ENCODE measurements at regions not wholly inside any gene's neighbourhood (a gene's known extent, or its start where the extent isn't known, plus 50 kb on each side); places are given as distances from the start of the nearest gene placed in this dataset.

GRCh38 chr10:110408203-110408871 is 89.4 kb upstream of the DUSP5 start:
- H3K27me3 ChIP-seq (ENCODE audit: low read depth): no peaks in the 10 kb centered on the region
- no peak for DNase-seq
- no peaks in the 10 kb centered on the region for H3K36me3 ChIP-seq
- no peak for TF ChIP-seq CTCF (IDR thresholded peaks at IDR 0.05; ENCODE audit: borderline replicate concordance)
- H3K4me3 ChIP-seq: no peak overlapping the region
- H3K9me3 ChIP-seq (replicated peaks): no peaks in the 10 kb centered on the region
- intact Hi-C loops (cut with micrococcal nuclease): no loop called here
- H3K27ac ChIP-seq (replicated peaks): no peak overlapping the region
- peaks cover 27% of the 10 kb centered on the region for H3K4me1 ChIP-seq

GRCh38 chr10:110408943-110409342 is 88.8 kb upstream of the DUSP5 start:
- Histone ChIP-seq H3K27me3 (ENCODE audit: low read depth) (no peaks in the 10 kb centered on the region), H3K9me3 (replicated peaks) (no peaks in the 10 kb centered on the region), H3K4me1 (peaks cover 33% of the 10 kb centered on the region), H3K27ac (replicated peaks) (no peak overlapping the region), H3K4me3 (no peak overlapping the region), H3K36me3 (no peaks in the 10 kb centered on the region)
- DNase-seq: no peak
- TF ChIP-seq CTCF (IDR thresholded peaks at IDR 0.05; ENCODE audit: borderline replicate concordance): no peak
- intact Hi-C loops (cut with micrococcal nuclease): no loop called here

DNA sequence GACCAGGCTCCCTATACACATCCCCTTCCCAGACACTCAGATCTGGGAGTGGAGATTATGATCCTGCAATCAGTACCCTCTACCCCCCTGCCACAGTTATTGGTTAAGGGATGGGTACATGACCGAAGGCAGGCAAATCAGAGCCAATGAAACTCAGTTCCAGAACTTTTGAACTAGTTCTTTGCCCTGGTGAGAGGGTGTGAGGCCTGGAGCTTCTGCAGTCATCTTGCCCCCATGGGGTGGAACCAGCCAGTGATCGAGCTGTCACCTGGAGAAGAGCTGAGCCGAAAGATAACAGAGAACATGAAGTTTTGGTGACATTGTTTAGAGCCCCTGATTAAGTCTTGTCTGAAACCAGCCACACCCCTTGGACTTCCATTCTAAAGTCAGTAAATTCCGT is 88.2 kb upstream of the DUSP5 start:
- Histone ChIP-seq H3K27ac (replicated peaks) (no peak overlapping the region), H3K9me3 (replicated peaks) (no peaks in the 10 kb centered on the region), H3K27me3 (ENCODE audit: low read depth) (no peaks in the 10 kb centered on the region), H3K36me3 (no peaks in the 10 kb centered on the region), H3K4me1 (peaks cover 34% of the 10 kb centered on the region), H3K4me3 (no peak overlapping the region)
- no peak for DNase-seq
- no peak for TF ChIP-seq CTCF (IDR thresholded peaks at IDR 0.05; ENCODE audit: borderline replicate concordance)
- intact Hi-C loops (cut with micrococcal nuclease): no loop called here

GRCh38 chr10:110409926-110410325 is 87.8 kb upstream of the DUSP5 start:
- Histone ChIP-seq H3K27me3 (ENCODE audit: low read depth) (no peaks in the 10 kb centered on the region), H3K4me3 (no peak overlapping the region), H3K4me1 (peaks cover 34% of the 10 kb centered on the region), H3K36me3 (no peaks in the 10 kb centered on the region), H3K9me3 (replicated peaks) (no peaks in the 10 kb centered on the region), H3K27ac (replicated peaks) (no peak overlapping the region)
- intact Hi-C loops (cut with micrococcal nuclease): no loop called here
- TF ChIP-seq CTCF (IDR thresholded peaks at IDR 0.05; ENCODE audit: borderline replicate concordance): no peak
- DNase-seq: no peak

DNA sequence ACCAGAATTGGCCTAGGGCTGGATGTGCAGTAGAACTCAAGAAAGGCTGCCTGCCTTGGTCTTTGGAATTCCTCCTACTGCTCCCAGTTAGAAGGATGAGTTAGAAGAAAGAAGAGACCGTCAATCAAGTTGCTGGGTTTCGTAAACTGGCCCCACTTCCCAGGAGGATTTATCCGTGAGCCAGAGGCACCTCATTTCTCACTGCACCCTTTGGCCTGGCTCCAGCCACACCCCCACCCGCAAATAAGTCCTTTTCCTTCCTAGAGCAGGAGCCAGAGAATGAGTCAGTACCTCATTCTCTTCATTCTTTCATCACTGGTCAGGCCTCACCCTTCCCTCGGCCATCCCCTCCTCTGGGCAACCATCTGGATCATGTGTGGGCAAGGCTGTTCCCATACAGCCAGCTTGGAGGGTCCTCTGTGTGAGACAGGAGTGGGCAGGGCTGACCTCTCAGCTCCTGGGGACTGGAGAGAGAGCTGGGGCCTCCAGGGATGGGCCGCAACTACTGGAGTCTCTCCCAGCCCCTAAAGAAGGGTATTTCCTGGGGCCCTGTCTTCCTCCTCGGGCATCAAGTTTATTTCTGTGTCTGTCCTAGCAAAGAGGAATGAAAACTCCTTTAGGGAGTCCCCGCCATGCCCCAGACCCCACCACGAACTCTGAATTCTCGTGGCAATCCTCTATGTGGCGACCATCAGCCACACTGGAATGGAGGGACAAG is 87.2 kb upstream of the DUSP5 start:
- Histone ChIP-seq H3K4me1 (peaks cover 40% of the 10 kb centered on the region), H3K36me3 (no peaks in the 10 kb centered on the region), H3K9me3 (replicated peaks) (no peaks in the 10 kb centered on the region), H3K27me3 (ENCODE audit: low read depth) (no peaks in the 10 kb centered on the region), H3K27ac (replicated peaks) (no peak overlapping the region), H3K4me3 (no peak overlapping the region)
- intact Hi-C loops (cut with micrococcal nuclease): no loop called here
- no peak for DNase-seq
- no peak for TF ChIP-seq CTCF (IDR thresholded peaks at IDR 0.05; ENCODE audit: borderline replicate concordance)

All from left ventricle myocardium inferior (tissue), 1 donor.